ENCODE measurements at regions not wholly inside any gene's neighbourhood (a gene's known extent, or its start where the extent isn't known, plus 50 kb on each side); places are given as distances from the start of the nearest gene placed in this dataset.

DNA sequence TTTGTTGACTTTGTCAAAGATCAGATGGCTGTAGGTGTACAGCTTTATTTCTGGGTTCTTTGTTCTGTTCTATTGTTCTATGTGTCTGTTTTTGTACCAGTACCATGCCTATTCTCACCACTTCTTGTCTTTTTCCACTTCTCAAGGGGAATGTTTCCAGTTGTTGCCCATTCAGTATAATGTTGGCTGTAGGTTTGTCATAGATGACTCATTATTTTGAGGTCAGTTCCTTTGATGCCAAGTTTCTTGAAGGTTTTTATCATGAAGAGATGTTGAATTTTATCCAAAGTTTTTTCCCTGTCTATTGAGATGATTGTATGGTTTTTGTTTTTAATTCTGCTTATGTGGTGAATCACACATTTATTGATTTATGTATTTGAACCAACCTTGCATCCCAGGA, 216.7 kb upstream of the RNF32 start (continued):
- TF ChIP-seq, protein P1, sequence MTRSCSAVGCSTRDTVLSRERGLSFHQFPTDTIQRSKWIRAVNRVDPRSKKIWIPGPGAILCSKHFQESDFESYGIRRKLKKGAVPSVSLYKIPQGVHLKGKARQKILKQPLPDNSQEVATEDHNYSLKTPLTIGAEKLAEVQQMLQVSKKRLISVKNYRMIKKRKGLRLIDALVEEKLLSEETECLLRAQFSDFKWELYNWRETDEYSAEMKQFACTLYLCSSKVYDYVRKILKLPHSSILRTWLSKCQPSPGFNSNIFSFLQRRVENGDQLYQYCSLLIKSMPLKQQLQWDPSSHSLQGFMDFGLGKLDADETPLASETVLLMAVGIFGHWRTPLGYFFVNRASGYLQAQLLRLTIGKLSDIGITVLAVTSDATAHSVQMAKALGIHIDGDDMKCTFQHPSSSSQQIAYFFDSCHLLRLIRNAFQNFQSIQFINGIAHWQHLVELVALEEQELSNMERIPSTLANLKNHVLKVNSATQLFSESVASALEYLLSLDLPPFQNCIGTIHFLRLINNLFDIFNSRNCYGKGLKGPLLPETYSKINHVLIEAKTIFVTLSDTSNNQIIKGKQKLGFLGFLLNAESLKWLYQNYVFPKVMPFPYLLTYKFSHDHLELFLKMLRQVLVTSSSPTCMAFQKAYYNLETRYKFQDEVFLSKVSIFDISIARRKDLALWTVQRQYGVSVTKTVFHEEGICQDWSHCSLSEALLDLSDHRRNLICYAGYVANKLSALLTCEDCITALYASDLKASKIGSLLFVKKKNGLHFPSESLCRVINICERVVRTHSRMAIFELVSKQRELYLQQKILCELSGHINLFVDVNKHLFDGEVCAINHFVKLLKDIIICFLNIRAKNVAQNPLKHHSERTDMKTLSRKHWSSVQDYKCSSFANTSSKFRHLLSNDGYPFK (CRISPR knock-in tag; IDR thresholded peaks at IDR 0.05; ENCODE audit: borderline replicate concordance): no peak
- TF ChIP-seq ZSCAN31 (CRISPR knock-in tag; IDR thresholded peaks at IDR 0.05; ENCODE audit: low read depth) (no peak), ZSCAN20 (CRISPR knock-in tag; IDR thresholded peaks at IDR 0.05; ENCODE audit: borderline replicate concordance) (no peak), KDM4B (CRISPR knock-in tag; IDR thresholded peaks at IDR 0.05) (no peak), TOE1 (CRISPR knock-in tag; IDR thresholded peaks at IDR 0.05) (no peak), MATR3 (CRISPR knock-in tag; IDR thresholded peaks at IDR 0.05) (no peak), MEIS1 (CRISPR knock-in tag; IDR thresholded peaks at IDR 0.05; ENCODE audit: borderline replicate concordance) (no peak), ZNF34 (CRISPR knock-in tag; IDR thresholded peaks at IDR 0.05; ENCODE audit: borderline replicate concordance) (no peak)
- TF ChIP-seq, protein P2, sequence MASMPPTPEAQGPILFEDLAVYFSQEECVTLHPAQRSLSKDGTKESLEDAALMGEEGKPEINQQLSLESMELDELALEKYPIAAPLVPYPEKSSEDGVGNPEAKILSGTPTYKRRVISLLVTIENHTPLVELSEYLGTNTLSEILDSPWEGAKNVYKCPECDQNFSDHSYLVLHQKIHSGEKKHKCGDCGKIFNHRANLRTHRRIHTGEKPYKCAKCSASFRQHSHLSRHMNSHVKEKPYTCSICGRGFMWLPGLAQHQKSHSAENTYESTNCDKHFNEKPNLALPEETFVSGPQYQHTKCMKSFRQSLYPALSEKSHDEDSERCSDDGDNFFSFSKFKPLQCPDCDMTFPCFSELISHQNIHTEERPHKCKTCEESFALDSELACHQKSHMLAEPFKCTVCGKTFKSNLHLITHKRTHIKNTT (CRISPR knock-in tag; IDR thresholded peaks at IDR 0.05): no peak

DNA sequence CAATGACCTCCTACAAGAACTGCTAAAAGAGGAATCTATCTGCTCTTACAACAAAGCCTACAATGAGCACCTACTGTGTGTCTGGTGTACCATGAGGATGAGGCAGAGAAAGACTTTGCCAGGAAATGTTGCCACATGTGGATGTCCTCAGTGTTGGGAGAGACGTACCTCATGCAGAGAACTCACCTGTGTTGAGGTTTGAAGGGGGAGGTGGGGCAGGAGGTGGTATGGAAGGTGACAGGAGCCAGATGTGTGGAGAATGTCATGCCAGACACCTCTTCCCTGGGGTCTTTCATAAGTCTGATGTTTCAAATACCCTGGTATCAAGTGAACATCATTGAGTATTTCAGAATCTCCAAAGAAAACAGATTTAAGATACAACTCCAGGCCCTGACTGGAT, 220.1 kb upstream of the RNF32 start:
- intact Hi-C loops (cut with micrococcal nuclease; ENCODE audit: unreplicated experiment) (no loop called here), in situ Hi-C loops (cut with HindIII; ENCODE audit: extremely low pct_ligation_motif_present, low pct_unique_long_range_greater_than_20kb) (no loop called here)
- Histone ChIP-seq H3K27me3 (ENCODE audit: control insufficient read depth in 1 of 2, insufficient read depth in 2 of 2, low read length in 2 of 2) (peaks cover 0 to 9% of the 10 kb centered on the region in 2 experiments; a peak in 1 of 5 replicates), H3K4me1 (ENCODE audit: insufficient read depth, low read length) (no peaks in the 10 kb centered on the region), H3K4me2 (ENCODE audit: low read depth, low read length) (no peak overlapping the region), H3K9me3 (ENCODE audit: low read length) (no peaks in the 10 kb centered on the region), H3K79me2 (ENCODE audit: insufficient read depth, low read length) (no peaks in the 10 kb centered on the region), H3K9ac (ENCODE audit: insufficient read depth, low read depth, low read length) (no peak overlapping the region), H2AFZ (ENCODE audit: low read length) (no peak overlapping the region), H3K36me3 (replicated peaks in 1 of 2; ENCODE audit: control insufficient read depth in 1 of 2, insufficient read depth in 2 of 2, low read length in 2 of 2) (no peaks in the 10 kb centered on the region), H4K20me1 (ENCODE audit: insufficient read depth, low read length) (no peaks in the 10 kb centered on the region), H3K4me3 (replicated peaks in 1 of 3; ENCODE audit: insufficient read depth in 1 of 3, low read depth in 2 of 3, low read length in 3 of 3) (no peak overlapping the region), H3K27ac (ENCODE audit: extremely low read length, insufficient read depth, low read length) (no peak overlapping the region)
- BruUV-seq (replicated peaks): no TSS peak
- ChIA-PET POLR2A (no interaction called here), CTCF (ENCODE audit: low intra/inter-chr PET ratio, low total read pairs) (no interaction called here)
- WGBS (ENCODE audit: low lambda C conversion rate): 13% methylated on average over 1 of the region's 1 CpG
- DNase-seq (ENCODE audit: low spot score) (no peak), ATAC-seq (no peak), FAIRE-seq (no peak)
- TF ChIP-seq, protein P3, sequence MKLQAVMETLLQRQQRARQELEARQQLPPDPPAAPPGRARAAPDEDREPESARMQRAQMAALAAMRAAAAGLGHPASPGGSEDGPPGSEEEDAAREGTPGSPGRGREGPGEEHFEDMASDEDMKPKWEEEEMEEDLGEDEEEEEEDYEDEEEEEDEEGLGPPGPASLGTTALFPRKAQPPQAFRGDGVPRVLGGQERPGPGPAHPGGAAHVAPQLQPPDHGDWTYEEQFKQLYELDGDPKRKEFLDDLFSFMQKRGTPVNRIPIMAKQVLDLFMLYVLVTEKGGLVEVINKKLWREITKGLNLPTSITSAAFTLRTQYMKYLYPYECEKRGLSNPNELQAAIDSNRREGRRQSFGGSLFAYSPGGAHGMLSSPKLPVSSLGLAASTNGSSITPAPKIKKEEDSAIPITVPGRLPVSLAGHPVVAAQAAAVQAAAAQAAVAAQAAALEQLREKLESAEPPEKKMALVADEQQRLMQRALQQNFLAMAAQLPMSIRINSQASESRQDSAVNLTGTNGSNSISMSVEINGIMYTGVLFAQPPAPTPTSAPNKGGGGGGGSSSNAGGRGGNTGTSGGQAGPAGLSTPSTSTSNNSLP (IDR thresholded peaks at IDR 0.05; ENCODE audit: low read depth, low read length): no peak

All from HepG2 (cell line).